Mammary epithelial cell (primary cell): ENCODE measurements at regions not wholly inside any gene's neighbourhood (a gene's known extent, or its start where the extent isn't known, plus 50 kb on each side); places are given as distances from the start of the nearest gene placed in this dataset.

Source experiments
- CTCF ChIP-seq, 2 donors: IDR thresholded peaks in 1 of 2; conservative IDR thresholded peaks in 1 of 2; 2 replicates each; pipeline ENCODE4 v1.5.1; 2011 to 2012; ENCODE audit warnings: inconsistent platforms in 2 of 2, low read length in 2 of 2, mild to moderate bottlenecking in 2 of 2, control low read depth in 1 of 2, low read depth in 1 of 2; ENCODE audit not compliant: insufficient read depth in 1 of 2; ENCODE audit errors: extremely low read depth in 1 of 2
- EZH2 ChIP-seq: IDR thresholded peaks from 2 replicates; pipeline ENCODE4 v1.6.1; 2012; ENCODE audit warnings: low read length, inconsistent platforms, borderline replicate concordance

DNA sequence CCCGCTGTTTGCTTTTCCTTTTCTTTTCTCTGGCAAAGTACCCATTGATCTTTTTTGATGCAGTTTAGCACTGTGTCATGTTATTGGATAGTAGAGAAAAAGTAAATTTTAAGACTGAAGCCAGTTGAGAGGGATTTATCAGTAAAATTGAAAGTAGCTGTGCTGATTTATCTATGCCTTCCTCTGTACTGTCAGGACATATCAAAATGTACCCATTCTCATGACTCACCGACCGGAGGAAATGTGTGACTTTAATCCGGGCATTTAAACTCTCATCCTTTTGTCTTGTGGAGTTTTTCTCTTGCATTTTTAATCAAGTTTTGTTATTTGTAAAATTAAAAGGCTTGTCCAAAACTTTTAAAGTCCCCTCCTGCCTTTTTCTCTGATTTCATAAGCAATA, 276.6 kb upstream of the FMN2 start:
- TF ChIP-seq EZH2 (no peak), CTCF (conservative IDR thresholded peaks at IDR 0.05 in 1 of 2, IDR thresholded peaks at IDR 0.05 in 1 of 2; ENCODE audit: extremely low read depth in 1 of 2, insufficient read depth in 1 of 2, low read depth in 1 of 2, low read length in 2 of 2) (no peak)
